DMS114 treated with DMSO at 0.1 percent for 48 hours (cell line): ENCODE measurements at regions not wholly inside any gene's neighbourhood (a gene's known extent, or its start where the extent isn't known, plus 50 kb on each side); places are given as distances from the start of the nearest gene placed in this dataset.
"Not testable (repeated sequence)": the region's sequence is repeated elsewhere in the genome, so short reads cannot be mapped to it uniquely, and the experiment has no call there.

Source experiments
- DNase-seq: peaks from one replicate; lab custom pipeline; 2025; ENCODE audit not compliant: unreplicated experiment; lab: John Stamatoyannopoulos, UW

DNA sequence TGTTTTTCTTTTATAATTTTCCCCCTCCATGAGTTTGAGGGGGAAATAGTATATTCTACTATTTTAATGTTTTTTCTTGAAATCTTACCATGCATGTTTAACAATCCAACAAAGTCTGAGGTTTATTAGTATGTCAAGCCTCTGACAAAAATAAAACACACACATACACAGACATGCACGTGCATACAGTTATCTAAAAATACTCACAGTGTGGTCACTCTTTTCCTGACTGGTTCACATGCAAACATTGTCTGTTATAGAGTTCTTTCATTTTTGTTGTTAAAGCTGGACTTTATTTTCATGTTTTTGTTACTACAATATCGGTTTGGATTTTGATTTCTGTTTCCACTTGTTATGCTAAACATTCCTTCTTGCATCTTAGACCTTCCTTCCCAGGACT is 236.6 kb downstream of the MFSD1 start:
- DNase-seq: no peak

DNA sequence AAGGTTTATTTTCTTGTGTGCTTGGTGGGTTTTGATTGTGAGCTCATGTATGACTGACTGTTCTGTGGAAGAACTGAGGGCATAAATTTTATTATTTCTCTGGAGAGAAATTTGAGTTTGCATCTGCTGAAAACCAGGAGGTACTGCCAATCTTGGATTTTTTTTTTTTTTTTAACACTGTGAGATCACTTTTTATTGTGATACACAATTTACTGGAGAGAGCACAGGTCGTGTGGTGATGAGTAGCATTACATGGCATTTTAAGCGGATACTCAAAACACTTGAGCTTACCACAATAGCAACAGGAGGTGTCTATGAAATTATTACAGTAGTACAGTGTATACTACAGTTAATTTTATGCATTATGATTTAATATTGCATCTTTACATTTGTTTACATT is 237.4 kb downstream of the MFSD1 start:
- no peak for DNase-seq

DNA sequence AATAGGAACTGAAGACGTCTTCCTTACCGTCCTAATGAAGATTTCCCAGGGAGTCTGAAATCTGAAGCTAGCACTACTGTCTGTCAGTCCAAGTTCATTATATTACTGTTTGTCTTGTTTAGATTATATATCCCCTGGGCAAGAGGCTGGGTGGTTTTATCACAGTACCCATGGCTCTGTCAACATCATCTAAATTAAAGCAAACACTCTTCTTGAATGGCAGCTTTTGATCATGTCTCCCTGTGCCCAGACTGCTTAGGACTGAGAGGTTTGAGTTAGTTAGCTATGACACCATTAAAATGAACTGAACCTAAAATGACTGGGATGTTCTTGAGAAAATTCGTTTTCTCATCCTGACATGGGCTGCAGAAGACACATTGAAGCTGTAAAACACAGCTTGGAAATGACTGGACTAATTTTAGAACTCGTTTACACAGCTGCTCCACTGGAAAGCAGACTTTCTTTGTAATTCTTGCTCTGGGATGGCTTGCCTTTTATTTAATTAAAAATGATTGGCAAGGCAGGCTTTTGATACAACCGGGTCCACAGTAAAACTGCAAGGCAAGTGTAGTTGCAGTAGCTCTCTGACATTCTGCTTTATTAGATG is 243.5 kb downstream of the MFSD1 start:
- DNase-seq: no peak

DNA sequence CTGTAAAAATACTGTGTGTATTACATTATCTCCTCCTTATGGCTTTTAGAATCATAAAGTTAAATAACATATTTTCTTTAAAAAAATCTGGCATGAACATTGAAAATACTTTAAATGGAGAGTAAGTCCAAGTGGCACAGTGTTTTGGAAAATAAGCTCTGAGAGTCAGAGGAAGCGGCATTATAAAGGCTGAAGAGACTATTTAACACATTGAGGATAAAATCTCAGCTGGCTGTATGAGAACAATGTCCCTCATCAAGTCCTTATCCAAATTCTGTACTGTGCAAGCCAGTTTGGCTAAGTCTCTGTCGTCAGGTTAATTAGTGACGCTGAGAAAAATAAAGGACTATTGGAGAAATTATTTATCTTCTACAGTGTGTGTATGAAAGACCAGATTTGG is 245.5 kb downstream of the MFSD1 start:
- DNase-seq: no peak

DNA sequence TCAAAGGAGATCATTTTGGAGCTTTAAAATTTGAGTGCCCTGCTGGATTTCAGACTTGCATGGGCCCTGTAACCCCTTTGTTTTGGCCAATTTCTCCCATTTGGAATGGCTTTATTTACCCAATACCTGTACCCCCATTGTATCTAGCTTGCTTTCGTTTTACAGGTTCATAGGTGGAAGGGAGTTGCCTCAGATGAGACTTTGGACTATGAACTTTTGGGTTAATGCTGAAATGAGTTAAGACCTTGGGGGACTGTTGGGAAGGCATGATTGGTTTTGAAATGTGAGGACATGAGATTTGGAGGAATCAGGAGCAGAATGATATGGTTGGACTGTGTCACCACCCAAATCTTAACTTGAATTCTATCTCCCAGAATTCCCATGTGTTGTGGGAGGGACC is 250.6 kb downstream of the MFSD1 start:
- DNase-seq: not testable (repeated sequence)

DNA sequence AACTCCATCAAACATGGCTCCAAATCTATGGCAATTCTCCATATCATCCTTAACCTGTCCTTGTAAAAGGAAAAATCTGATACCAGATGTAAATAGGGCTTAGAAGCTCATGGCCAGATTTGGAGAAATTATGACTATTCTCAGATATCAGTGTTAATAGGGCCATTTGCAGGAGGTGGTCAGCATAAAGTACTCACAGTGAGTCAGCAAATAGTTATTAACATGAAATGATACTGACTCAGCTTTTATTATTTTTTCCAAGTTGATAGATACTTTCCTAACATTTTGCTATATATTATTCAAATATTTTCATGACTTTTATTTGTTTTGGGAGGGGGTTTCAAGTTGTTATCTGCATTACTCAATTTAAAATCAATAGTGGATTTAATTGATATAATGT is 255.8 kb downstream of the MFSD1 start:
- DNase-seq: no peak

DNA sequence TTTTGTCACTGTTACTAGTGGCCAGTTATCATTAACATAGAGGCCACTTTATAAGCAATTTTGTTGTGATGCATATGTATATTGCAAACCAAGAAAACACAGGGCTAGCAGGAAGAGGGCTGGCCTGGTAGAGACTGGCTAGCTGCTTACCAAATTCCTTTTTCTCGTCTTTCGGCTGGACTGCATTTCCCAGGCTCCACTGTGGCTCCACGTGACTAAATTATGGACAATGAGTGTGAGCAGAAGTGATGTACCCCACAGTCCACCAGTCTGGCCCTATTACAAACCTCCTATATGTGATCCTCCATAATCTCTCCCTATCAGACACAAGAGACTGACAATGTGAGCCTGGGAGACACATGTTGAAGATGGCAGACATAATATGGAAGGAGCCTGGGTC is 257.0 kb downstream of the MFSD1 start:
- no peak for DNase-seq

DNA sequence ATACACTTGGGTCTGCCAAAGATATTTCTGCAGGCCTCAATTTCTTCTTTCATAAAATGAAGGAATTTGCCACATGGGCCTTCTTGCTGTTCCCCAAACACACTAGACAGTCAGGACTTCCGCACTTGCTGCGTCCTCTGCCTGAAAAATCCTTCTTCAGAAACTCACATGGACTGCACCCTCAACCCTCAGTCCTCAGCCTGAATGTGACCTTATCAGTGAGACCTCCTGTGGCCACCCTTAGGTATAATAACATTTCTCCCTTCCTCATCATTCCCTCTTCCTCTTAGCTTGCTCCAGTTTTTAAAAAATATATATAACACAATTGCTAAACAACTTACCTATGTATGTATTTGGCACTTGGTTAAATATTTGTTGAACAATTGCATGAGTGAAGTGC is 257.5 kb downstream of the MFSD1 start:
- no peak for DNase-seq

DNA sequence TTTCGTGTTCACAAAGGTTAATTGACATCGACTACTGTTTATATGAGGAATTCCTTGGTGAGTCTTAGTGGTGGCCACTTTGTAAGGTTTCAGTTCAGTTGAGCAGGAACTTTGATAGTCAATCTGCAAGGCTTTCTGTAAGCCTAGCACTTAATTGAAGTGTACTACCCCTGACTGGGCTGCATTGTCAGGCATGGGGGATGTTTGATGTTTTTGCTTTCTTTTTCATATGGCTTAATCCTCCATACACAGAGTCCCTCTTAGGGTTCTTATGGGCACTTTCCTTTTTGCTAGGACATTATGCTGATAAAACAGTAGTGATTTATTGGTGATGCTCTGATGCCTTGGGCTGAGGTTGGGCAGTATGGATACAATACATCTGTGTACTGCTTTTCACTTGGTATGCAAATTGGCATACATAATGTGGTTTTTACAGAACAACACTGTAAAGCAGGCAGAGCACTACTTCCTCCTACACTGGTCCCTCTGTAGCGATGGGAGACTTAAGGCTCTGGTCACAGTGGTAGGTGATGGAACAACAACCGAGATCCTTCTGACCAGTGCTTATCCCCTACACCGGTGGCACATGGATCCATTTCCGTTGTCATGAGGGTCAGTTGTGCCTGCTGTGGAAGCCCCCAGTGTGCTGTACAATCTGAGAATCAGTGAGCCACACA is 261.0 kb downstream of the MFSD1 start:
- DNase-seq: no peak

DNA sequence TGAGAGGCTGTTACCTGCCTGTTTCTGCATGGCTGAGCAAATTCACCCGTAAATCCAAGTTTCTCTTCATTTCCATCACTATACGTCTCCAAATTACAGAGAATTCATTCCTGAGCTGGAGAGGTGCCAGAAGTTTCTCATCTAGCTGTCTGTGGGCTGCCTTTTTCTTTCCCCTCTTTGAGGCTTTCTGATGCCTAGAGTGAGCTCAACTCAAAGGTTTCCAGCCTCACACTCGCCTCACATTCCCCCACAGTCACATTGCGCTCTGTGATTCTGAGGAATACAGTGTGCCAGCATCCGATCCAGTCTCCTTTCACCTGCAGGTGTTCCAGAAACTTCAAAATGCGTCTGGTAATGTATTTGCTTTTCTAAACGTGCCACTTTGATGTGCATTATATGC is 267.2 kb downstream of the MFSD1 start, which contains the start of gene IQCJ:
Gene IQCJ, plus strand, starts transcription at position 229 of the 400 bp plus-strand sequence.
- no peak for DNase-seq

DNA sequence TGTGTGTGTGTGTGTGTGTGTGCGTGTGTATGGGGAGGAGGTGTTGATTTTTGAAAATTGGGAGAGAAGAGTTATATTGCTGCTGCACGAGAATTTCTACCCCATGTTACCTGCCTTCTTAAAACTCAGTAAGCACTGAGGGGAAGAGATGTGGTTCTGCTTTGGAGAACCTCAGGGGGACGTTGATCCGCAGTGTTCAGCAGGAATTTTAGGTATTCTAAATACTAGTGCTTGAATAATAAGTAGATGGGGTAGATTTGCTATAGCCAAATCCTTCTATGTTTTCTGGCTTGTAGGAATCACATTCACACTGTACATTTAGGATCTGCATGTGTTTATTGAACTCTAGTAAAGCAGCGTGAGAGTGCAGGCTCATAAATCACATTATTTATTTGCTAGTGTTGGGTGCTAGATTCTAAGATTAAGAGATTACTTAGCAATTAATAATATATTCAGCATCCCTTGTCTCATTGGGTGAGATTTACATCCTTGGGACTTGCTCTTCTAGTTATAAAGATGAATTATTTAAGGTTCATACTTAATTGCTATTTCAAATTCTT is 268.1 kb downstream of the MFSD1 start:
- DNase-seq: no peak

DNA sequence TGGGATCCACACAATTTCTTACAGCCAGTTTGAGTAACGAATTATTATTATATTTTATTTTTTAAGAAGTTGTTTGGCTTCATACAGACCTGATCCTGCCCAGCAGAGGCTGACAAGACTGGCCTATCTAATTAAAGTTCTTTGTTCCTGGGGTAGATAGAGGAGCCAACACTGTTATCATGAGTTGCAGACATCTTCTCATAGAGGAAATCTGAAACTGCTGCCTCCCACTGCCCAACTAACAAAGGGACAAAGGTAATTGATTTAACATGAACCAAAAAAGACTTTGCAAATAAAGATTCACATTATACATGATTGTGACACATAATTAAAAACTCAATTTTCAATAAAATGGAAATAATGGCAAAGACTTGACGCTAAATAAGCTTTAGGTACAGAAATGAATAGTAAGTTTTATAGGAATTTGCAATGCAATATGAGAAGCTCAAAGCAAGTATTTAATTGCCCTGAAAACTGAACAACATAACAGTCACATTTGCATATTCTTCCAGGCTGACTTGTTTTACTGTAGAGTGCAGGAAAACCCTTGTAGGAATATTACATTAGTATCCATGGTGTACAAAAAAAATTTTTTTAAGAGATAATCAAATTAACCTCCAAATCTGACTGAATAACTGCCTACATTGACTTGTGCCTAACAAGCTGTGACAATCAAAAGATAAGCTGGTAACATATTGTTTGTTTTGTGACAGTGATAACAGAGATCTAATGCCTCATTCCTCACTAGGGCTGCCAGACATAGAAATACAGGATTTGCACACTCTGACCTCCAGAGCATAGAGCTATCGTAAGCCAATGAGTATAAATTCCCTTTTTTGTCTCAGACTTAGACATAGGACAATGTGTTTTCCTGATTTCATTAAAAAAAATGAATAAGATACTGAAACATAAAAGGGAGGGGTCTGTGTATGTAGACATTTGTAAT is 273.2 kb downstream of the MFSD1 start:
- no peak for DNase-seq

DNA sequence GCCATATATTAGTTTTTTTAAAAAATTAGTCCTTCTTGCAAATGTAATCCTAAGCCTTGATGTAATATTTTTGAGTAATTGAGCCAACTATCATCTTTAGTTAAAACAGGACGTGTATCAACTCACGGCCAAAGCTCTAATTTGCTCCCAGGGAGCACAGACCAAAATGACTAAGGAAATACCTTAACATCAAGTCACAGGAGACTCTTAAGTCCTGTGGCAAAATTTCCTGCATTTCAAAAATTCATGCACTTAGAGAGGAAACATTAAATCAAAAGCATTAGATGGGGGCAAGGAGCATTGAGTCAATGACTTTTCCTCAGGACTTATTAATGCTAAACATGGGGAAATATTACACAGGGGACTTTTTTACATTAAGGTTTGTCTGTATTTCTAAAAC is 276.0 kb downstream of the MFSD1 start:
- no peak for DNase-seq

DNA sequence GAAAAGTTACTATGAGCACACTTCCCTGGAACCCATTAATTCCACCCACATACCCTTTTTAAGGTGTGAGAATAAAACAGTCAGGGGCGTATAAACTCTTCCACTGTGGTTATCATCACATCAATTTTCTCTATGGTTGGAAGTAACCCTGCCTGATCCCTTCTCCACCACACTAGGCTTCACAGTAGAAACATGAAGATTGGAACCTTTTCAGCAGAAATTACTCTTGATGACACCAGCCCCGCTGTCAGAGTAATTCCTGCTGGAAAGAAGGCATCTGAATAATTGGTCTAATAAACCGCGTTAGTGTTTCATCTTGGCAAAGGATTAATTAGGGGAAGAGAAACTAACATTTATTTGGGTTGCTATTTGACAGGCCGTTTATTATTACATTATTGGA is 278.4 kb downstream of the MFSD1 start:
- DNase-seq: no peak

DNA sequence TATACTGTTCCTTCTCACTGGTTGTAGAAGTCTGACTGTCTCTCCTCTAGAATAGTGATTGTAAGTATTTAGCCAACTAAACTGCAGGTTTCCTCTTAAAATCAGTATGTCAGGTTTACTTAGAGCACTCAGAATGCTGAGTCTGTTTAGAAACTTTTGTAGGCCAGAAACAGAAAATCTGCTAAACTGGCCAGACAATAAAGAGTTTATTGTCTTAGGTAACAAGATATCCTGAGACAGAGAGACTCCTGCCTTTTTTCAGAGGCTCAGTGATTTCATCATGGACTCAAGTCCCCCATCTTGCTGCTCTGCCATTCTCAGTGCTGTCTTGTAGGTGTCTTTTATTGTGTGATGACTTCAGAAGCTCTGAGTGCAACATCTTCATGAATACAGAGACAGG is 279.0 kb downstream of the MFSD1 start:
- no peak for DNase-seq

DNA sequence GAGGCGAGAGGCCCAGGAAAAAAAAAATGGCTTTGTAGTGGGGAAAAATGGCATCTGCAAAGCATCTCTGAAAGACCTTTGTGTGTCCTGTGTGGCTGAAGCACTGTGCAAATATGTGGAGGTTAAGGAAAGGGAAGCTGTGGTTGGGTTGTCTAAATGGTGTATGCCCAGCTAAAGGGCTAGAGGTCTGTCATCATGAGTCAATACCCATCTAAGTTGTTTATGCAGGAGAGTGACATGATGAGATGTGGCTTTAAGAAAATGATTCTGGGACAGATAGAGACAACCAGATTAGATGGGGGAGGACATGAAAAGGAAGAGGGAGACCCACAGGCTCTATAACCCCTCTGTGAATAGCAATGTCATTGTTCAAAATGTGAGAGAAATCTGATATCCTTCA is 280.7 kb downstream of the MFSD1 start:
- no peak for DNase-seq

DNA sequence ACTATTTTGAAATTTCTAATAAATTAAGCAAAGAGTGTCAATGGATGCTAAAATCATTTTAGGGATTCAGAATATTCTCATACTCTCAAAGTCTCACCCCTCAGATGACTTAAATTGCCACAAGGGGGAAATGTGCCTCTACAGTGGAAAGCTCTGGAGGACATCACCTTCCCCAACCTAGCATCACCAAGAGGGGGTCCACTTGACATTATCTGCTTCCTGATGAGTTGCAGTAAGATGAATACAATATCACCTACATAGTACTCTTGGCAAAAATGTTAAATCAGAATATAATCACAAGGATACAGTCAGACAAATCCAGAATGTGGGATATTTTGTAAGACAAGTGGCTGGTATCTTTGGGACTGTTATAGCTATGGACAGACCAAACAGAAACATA is 290.1 kb downstream of the MFSD1 start:
- DNase-seq: no peak

DNA sequence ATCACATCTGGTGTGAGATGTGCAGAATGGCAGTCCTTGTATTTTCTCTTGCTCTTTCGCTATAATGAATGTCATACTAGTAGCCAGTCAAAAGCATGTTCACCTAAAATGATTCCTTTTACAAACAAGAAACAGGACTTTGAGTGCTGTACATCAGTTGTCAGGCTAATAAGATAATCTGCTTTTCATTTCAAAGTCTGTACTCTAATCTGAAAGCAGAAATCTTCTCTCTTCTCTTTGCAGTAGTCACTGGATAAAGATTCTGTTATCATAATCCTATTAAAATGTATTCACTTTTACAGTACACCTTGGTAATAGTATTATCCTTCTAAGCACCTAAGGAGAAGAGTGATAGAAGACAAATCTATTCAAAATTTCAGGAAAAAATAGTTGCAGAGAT is 300.1 kb downstream of the MFSD1 start:
- no peak for DNase-seq

DNA sequence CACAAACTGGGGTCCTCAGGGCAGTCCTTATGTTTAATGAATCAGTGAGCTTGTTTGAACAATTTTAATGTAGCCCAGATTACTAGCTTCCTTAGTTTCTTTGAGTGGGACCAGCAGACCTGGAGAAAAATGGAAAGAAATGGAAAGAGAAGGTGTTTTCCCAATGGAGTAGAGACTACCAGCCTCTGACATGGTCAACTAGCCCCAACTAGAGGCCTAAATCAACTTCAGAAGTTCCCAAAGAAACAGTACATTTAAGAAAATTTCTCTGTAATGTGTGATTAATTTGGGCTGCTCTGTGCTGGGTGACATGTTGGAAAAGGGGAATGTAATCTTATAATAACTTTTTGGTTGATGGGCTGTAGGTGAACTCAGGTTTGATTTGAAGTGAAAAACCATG is 310.9 kb downstream of the MFSD1 start:
- DNase-seq: no peak

DNA sequence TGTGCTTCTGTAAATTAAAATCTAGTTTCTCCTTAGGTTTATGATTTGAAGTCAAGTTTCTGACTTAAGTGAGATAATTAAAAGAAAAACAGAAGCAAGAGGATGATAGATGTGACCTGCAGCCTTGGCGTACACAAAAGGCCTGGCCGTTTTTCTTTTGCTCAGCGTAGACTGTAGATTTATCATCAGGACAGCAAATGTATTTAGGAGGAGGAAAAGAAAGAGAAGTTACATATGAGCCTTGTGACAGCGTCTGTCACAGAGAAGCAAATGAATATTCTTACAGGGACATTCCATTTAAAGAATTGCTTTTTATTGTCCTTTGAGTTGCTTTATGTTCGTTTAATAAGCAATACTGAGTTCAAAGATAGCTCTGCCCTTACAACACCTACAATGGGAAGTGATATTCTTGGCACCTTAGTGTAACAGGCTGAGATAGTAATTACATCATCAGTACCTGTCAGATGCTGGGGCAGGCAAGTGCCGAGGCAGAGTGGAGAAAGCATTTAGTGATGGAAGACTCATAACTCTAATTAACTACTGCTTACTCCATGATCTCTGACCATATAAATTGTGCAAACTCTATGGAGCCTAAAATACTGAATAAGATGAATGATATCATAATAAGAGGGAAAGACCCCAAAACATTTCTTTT is 311.5 kb downstream of the MFSD1 start:
- no peak for DNase-seq

DNA sequence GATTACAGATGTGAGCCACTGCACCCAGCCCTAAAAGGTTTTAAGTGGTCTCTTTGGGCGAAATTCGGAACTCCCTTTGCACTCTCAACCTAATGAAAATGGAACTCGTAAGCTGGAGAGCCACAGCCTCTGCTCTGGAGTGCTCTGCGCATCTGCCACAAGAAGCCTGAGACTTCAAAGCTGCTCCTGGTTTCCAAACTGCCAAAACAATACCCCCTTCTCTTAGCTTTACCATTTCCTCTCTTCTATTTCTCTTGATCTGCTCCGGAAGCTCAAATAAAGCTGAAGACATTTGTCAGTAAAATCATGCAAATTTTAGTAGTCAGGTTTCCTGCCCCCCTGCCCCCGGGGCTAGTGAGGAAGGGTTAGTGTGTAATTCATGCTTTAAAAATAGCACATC is 312.7 kb downstream of the MFSD1 start:
- no peak for DNase-seq
